NCI-H2227 (cell line): ENCODE measurements at regions not wholly inside any gene's neighbourhood (a gene's known extent, or its start where the extent isn't known, plus 50 kb on each side); places are given as distances from the start of the nearest gene placed in this dataset.
A peak's percentile ranks its signal among the peaks of the same experiment; 100 is the strongest.
"Not testable (repeated sequence)": the region's sequence is repeated elsewhere in the genome, so short reads cannot be mapped to it uniquely, and the experiment has no call there.

Experiments used
- DNase-seq: peaks from one replicate; lab custom pipeline; 2025; ENCODE audit not compliant: unreplicated experiment; lab: John Stamatoyannopoulos, UW

DNA sequence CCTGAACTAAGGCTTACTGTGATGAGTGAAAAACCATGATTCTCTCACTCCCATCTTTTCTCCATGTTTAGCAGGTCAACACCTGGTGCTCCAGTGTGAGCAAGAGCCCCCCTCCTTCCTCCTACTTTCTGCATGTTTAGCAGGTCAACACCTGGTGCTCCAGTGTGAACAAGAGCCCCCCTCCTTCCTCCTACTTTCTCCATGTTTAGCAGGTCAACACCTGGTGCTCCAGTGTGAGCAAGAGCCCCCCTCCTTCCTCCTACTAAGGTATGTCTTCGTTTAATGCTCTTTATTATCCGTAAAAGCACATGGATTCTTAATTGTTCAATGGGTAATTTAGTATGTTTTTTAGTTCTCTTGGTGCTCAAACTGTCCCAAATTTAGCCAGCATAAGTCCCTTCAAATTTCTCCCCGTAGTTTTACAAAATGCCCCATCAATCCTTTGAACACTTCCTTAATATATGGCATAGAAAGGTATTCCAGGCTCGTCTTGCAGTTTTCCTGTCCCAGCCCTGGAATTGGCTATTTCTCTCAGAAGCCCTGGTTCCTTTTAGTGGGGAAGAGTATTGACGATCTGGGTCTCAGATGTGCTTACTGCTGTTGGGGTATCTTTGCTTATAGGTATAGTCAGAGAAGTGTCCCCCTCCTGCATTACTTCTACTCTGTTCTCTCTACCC, 760.8 kb upstream of the TPTE start:
- no peak for DNase-seq

- DNase-seq, result no peak
These were observed 758.1 kb upstream of the TPTE start for GRCh38 chr21:9763306-9763705.

- no peak for DNase-seq
These were observed 757.6 kb upstream of the TPTE start for GRCh38 chr21:9763807-9764206.

DNA sequence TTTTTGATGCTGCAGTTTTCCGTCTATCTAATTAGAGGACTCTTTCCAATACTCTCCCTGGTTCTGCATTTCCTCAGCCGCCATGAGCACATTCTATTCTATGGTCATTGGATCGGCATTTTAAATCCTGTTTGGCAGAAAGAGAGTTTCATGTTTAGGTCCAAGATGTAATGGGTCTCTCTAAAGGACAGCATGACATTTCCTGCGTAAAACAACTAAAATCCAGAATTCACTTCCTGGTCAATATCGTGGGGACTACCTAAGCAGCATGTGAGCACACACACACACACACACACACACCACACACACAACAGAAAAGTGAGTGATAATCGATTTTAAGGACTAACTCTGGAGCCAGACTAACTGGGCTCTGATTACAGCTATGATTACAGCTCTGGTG, 757.1 kb upstream of the TPTE start:
- not testable (repeated sequence) for DNase-seq

GRCh38 chr21:9765538-9765937, 755.8 kb upstream of the TPTE start:
- not testable (repeated sequence) for DNase-seq

- DNase-seq, result peak; percentile 35
These were observed 754.3 kb upstream of the TPTE start for GRCh38 chr21:9766890-9767591.

GRCh38 chr21:9767592-9768375, 753.6 kb upstream of the TPTE start:
- peak; percentile 62 for DNase-seq

- not testable (repeated sequence) for DNase-seq
These were observed 752.8 kb upstream of the TPTE start for GRCh38 chr21:9768376-9769130.

- DNase-seq, result not testable (repeated sequence)
These were observed 752.3 kb upstream of the TPTE start for GRCh38 chr21:9769131-9769498.

- not testable (repeated sequence) for DNase-seq
These were observed 751.4 kb upstream of the TPTE start for GRCh38 chr21:9769718-9770690.

DNA sequence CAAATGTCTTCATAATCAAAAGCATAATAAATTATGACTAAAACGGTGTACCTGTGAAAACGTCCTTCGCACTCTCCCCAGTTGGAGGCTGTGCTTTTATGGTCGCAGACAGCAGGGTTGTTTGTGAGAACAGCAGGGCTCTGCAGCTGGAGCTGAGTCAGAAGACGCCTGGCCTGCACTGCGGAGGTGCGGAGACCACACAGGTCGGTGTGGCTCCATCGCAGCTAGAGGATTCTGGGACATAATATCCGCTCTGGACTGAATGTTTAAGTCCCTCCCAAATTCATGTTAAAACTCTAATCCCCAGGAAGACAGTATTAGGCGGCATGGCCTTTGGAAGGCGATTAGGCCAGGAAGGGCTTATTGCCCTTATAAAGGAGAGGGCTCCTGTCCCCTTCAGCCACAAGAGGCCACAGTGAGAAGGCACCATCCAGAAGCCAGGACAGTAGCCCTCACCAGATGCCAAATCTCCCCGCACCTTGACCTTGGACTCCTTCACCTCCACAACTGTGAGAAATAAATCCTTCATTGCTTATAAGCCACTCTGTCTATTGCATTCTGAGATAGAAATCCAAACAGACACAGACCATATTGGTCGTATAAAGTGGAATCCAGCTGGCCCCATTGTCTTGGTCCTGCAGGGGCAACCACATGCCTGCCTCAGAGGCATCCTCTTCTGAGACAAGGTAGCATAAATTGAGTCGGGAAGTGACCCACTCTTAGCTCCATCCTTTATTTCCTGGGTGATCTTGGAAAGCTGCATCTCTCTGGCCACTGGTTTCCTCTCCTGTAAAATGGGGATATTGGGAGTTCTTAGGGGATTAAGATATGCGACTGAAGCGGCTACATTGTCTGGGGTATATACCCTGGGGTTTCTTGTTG, 749.7 kb upstream of the TPTE start:
- DNase-seq, result not testable (repeated sequence)

GRCh38 chr21:9772348-9772672, 749.1 kb upstream of the TPTE start:
- no peak for DNase-seq

DNA sequence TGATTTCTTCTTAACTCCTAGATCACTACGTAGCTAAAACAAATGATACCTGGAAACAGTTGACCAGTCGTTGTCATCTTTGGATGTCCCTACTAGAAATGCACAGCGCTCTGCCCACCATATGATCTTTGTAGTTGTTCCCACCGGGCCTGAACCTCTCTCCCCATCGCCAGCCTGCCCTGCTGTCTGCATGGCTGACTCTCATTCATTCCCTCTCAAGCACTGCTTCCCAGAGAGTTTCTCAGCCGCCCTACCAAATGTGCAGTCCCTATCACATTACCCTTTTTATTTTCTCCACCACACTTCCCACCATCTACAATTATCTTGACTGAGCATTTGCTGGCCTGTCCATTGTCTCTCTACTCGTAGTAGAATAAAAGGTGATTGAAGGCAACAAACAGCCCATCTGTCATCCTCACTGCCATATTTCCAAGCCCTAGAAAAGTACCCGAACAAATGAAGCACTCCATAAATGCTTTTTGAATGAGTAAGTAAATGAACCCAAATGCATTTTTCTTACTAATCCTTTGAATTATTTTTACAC, 748.4 kb upstream of the TPTE start:
- DNase-seq, result not testable (repeated sequence)

DNA sequence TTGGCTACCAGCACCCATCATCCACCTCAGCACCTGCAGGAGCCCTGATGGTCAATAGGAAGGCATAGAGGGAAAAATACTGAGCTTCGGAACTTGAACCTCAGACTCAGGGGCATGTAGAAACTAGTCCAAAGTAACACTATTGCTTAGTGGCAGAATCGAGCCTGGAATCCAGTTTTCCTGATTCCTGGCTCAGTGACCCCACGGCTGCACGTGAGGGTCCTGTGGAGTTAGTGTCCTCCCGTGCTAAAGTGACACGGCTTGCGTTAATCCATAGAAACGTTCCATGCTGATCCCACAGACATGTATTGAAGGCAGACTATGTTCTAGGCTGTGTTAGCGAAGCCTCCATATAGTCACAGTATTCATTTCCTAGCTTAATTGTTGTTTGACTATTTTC, 747.0 kb upstream of the TPTE start:
- no peak for DNase-seq

DNA sequence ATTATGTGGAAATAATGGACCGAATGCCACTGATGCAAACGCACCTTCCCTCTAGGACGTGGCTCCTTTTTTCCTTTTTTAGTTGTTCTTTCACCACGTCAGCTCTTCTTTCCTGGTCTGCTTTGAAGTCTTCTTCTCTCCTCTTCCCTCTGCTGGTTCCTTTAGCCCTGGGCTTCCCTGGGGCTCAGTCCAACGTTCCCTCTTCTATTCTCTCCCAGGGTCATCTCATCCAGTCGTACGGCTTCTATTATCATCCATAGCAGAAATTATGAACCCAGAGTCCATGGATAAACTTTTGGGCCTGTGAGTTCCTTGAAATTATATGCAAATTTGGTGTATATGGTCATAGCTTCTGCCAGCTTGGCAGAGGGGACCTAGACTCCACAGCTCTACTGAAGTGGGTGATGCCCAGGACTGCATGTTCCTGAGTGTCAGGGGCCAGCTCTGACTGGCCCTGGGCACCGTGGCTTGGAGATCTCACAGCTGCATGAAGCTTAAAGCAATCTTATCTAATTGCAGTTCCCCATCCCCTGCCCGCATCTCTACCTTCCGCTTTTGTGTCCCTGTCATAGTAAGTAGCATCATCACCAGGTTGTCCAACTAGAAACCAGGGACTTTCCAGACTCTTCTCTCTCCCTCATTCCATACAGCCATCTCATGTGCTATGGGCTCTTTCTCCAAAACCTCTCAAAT, 746.3 kb upstream of the TPTE start:
- not testable (repeated sequence) for DNase-seq

DNA sequence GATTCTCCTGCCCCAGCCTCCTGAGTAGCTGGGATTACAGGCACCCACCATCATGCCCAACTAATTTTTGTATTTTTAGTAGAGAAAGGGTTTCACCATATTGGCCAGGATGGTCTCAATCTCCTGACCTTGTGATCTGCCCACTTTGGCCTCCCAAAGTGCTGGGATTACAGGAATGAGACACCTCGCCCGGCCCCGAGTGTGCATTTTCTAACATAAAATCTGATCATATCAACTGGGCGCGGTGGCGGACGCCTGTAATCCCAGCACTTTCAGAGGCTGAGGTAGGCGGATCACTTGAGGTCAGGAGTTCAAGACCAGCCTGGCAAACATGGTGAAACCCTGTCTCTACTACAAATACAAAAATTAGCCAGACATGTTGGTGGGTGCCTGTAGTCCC, 745.5 kb upstream of the TPTE start:
- not testable (repeated sequence) for DNase-seq

DNA sequence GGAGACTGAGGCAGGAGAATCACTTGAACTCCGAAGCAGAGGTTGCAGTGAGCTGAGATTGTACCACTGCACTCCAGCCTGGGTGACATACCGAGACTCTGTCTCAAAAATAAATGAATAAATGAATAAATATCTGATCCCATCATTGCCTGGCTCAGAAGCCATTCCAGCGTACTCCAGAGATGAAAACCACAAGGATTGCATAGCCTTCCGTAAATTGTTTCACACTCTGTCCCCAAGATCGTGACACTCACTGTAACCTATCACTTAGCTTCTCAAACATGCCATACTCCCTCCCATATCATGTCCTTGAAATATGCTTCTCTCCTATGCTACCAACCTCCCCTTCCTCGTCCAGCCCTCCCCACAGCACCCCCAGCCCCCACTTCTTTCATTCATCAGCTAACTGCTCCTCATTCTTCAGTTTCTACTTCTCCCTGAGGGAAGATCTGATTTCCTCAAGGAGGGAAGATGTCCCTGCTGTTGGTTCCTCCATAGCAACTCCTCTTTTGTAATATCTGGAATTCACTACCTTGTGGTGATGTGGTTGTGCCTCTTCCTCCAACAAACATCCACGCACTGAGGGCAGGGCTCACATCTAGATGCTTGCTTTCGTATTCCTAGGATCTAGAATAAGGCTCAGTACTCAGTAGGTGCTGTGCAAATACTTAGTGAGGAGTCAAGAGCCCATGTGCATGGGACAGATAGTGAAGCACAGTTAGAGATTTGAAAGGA, 744.9 kb upstream of the TPTE start:
- not testable (repeated sequence) for DNase-seq

- not testable (repeated sequence) for DNase-seq
These were observed 742.8 kb upstream of the TPTE start for GRCh38 chr21:9778541-9778940.
